Smooth muscle cell (in vitro differentiated cells): ENCODE measurements at regions not wholly inside any gene's neighbourhood (a gene's known extent, or its start where the extent isn't known, plus 50 kb on each side); places are given as distances from the start of the nearest gene placed in this dataset.

Experiments
- DNase-seq: peaks from one replicate; lab custom pipeline; 2025; ENCODE audit not compliant: unreplicated experiment; lab: John Stamatoyannopoulos, UW
- H2AFZ ChIP-seq: fragments of 200-600 bp; sonication (generic); 2 replicates; pipeline ENCODE4 v1.6.0; 2016; ENCODE audit warnings: antibody characterized with exemption, low read depth, mild to moderate bottlenecking
- H3F3A ChIP-seq: fragments of 200-600 bp; sonication (generic); 2 replicates; pipeline ENCODE4 v1.6.0; 2017; ENCODE audit warnings: antibody characterized with exemption, low read depth
- H3K27ac ChIP-seq: fragments of 200-600 bp; sonication (generic); 2 replicates; pipeline ENCODE4 v1.5.1; 2016; ENCODE audit warnings: low read depth, mild to moderate bottlenecking
- H3K27me3 ChIP-seq: fragments of 200-600 bp; sonication (generic); 2 replicates; pipeline ENCODE4 v1.6.1; 2016; ENCODE audit warnings: low read depth, mild to moderate bottlenecking
- H3K36me3 ChIP-seq: fragments of 200-600 bp; sonication (generic); 2 replicates; pipeline ENCODE4 v1.5.1; 2016; ENCODE audit warnings: low read depth
- H3K4me1 ChIP-seq: fragments of 200-600 bp; sonication (generic); 2 replicates; pipeline ENCODE4 v1.5.1; 2016; ENCODE audit warnings: low read depth
- H3K4me2 ChIP-seq: fragments of 200-600 bp; sonication (generic); 2 replicates; pipeline ENCODE4 v1.6.0; 2016; ENCODE audit warnings: mild to moderate bottlenecking
- H3K4me3 ChIP-seq: fragments of 200-600 bp; sonication (generic); 2 replicates; pipeline ENCODE4 v1.5.1; 2016; ENCODE audit warnings: mild to moderate bottlenecking
- H3K79me2 ChIP-seq: fragments of 200-600 bp; sonication (generic); 2 replicates; pipeline ENCODE4 v1.6.0; 2016; ENCODE audit warnings: low read depth, mild to moderate bottlenecking
- H3K9ac ChIP-seq: fragments of 200-600 bp; sonication (generic); 2 replicates; pipeline ENCODE4 v1.6.0; 2016; ENCODE audit warnings: low read depth
- H3K9me3 ChIP-seq: fragments of 200-600 bp; sonication (generic); replicated peaks from 2 replicates; pipeline ENCODE4 v1.5.1; 2016; ENCODE audit warnings: low read depth
- H4K20me1 ChIP-seq: fragments of 200-600 bp; sonication (generic); 2 replicates; pipeline ENCODE4 v1.6.0; 2016; ENCODE audit warnings: low read depth
- WGBS: methylation state at CpG from one replicate; pipeline ENCODE4 v1.1.7; 2016; ENCODE audit warnings: low lambda C conversion rate; 5-methylcytosine and 5-hydroxymethylcytosine counted together
- TF ChIP-seq, protein P1 (sequence below): fragments of 200-600 bp; sonication (generic); IDR thresholded peaks from 2 replicates; pipeline ENCODE4 v1.5.1; 2017; ENCODE audit warnings: borderline replicate concordance, mild to moderate bottlenecking, antibody characterized with exemption; ENCODE audit not compliant: insufficient read depth, poor library complexity, severe bottlenecking

DNA sequence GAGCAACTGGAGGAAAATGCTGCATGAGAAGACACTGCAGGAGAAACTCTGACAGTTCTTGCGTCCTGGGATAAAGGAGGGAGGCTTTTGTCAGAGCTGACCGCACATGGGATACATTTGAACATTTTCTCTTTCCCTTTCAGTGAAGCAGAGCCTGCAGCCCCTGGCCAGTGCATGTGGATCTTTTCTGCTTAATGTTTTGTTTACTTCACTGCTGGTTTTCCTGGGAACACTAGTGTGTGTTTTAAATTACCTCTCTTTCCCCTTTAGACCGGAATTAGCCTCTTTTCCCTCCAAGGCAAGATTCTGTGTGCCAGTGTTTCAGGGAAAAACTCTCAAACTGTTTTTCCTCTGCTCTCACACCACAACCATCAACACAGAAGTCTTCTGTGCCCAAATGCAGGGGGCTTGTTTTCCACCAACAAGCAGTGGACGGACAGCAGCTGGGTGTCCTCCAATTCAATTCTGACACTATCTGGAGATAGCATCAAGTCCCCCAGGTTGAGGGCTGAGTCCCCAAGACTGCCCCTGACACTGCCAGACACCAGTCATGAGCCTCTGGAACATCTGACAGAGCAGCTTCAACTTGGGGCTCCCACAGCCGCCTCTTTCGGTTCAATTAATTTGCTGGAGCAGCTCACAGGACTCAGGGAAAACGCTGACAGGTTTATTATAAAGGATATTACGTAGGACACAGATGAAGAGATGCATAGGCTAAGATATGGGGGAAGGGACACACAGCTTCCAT lies 136.2 kb downstream of the RHOU start:
- H3K27ac ChIP-seq = peak overlapping the region; percentile 26
- no peaks in the 10 kb centered on the region for H3F3A ChIP-seq
- TF ChIP-seq, protein P1, sequence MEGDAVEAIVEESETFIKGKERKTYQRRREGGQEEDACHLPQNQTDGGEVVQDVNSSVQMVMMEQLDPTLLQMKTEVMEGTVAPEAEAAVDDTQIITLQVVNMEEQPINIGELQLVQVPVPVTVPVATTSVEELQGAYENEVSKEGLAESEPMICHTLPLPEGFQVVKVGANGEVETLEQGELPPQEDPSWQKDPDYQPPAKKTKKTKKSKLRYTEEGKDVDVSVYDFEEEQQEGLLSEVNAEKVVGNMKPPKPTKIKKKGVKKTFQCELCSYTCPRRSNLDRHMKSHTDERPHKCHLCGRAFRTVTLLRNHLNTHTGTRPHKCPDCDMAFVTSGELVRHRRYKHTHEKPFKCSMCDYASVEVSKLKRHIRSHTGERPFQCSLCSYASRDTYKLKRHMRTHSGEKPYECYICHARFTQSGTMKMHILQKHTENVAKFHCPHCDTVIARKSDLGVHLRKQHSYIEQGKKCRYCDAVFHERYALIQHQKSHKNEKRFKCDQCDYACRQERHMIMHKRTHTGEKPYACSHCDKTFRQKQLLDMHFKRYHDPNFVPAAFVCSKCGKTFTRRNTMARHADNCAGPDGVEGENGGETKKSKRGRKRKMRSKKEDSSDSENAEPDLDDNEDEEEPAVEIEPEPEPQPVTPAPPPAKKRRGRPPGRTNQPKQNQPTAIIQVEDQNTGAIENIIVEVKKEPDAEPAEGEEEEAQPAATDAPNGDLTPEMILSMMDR = no peak
- no peak overlapping the region for H3K4me3 ChIP-seq
- peak overlapping the region; percentile 67 for H2AFZ ChIP-seq
- H3K4me1 ChIP-seq = peaks cover 19% of the 10 kb centered on the region
- no peaks in the 10 kb centered on the region for H3K36me3 ChIP-seq
- no peak for DNase-seq
- no peaks in the 10 kb centered on the region for H3K27me3 ChIP-seq
- peak overlapping the region; percentile 8 for H3K4me2 ChIP-seq
- H3K9me3 ChIP-seq = no peaks in the 10 kb centered on the region
- no peaks in the 10 kb centered on the region for H3K79me2 ChIP-seq
- H4K20me1 ChIP-seq = no peaks in the 10 kb centered on the region
- 59% methylated on average over 8 of the region's 8 CpGs for WGBS
- no peak overlapping the region for H3K9ac ChIP-seq

DNA sequence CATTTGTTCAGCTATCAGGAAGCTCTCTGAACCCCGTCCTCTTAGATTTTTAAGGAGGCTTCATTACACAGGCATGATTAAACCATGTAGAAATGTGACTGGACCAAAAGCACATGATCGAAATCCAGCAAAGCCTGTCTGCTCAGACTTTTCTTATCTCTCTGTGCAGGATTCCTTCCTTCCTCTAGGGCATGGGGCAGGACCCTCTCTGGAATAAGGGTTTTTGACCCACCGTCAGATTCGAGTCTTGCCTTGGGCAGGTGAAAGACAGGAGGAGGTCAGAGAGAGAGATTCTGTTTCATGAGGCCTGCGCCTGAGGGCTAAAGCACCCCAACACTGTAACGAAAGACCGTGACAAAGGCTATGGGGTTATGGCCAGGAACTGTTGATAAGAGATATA lies 136.8 kb downstream of the RHOU start:
- TF ChIP-seq, protein P1 = no peak
- no peak for DNase-seq
- Histone ChIP-seq H3K4me1 (peaks cover 13% of the 10 kb centered on the region), H2AFZ (peak overlapping the region; percentile 67), H3F3A (no peaks in the 10 kb centered on the region), H3K9me3 (no peaks in the 10 kb centered on the region), H3K4me3 (no peak overlapping the region), H3K4me2 (peak overlapping the region; percentile 8), H3K9ac (no peak overlapping the region), H3K36me3 (no peaks in the 10 kb centered on the region), H3K27me3 (no peaks in the 10 kb centered on the region), H3K27ac (peak overlapping the region; percentile 26), H4K20me1 (no peaks in the 10 kb centered on the region), H3K79me2 (no peaks in the 10 kb centered on the region)
- WGBS = 67% methylated on average over 7 of the region's 7 CpGs

DNA sequence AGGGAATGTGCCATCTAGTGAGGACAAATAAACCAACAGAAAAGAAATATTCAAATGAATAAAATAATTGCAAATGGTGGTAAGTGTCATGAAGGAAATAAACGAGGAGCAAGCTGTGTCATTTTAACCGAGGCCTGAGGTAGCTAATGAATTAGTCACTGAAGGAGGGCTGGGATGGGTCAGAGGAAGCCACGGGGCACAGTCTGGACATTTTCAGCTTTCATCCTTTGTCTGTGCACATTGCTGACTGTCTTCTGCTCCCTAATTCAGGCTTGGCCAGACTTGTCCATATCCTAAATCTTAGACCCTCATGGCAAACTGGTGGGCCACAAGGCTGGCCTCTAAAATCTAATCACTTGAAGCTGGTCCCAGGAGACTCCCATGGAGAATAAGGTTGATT lies 138.4 kb downstream of the RHOU start:
- Histone ChIP-seq H3K79me2 (no peaks in the 10 kb centered on the region), H3K4me1 (peaks cover 12% of the 10 kb centered on the region), H3K27ac (peak overlapping the region; percentile 58), H3K9me3 (no peaks in the 10 kb centered on the region), H3K27me3 (no peaks in the 10 kb centered on the region), H3K36me3 (no peaks in the 10 kb centered on the region), H3K4me2 (no peak overlapping the region), H4K20me1 (no peaks in the 10 kb centered on the region), H2AFZ (peak overlapping the region; percentile 46), H3K9ac (no peak overlapping the region), H3K4me3 (no peak overlapping the region), H3F3A (no peaks in the 10 kb centered on the region)
- no peak for DNase-seq
- 6% methylated on average over 3 of the region's 3 CpGs for WGBS
- TF ChIP-seq, protein P1 = no peak

DNA sequence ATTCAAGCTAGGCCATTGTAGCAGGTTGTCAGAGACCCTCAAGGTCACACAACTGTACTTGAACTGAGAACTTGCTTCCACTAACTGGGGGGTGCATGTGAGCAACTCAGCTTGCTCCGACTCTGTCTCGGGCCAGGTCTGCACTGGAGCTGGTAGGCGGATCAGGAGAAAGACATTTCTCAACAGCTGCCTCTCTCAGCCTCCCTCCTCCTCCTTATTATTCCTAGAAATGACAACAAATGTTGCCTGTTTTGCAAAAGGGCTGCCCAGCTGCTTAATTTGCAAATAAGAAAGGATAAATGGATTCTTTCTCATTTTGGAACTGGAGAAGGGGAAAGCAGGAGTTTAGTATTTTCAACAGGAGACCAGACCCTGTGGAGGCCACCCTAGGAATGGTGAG lies 140.5 kb downstream of the RHOU start:
- Histone ChIP-seq H3F3A (no peaks in the 10 kb centered on the region), H3K9me3 (no peaks in the 10 kb centered on the region), H3K4me3 (no peak overlapping the region), H3K9ac (no peak overlapping the region), H3K27me3 (no peaks in the 10 kb centered on the region), H3K79me2 (no peaks in the 10 kb centered on the region), H3K36me3 (no peaks in the 10 kb centered on the region), H2AFZ (no peak overlapping the region), H3K27ac (no peak overlapping the region), H3K4me1 (peaks cover 12% of the 10 kb centered on the region), H3K4me2 (no peak overlapping the region), H4K20me1 (no peaks in the 10 kb centered on the region)
- TF ChIP-seq, protein P1 = no peak
- no peak for DNase-seq
- 59% methylated on average over 3 of the region's 3 CpGs for WGBS
